AG10803 (cell line): ENCODE measurements at regions not wholly inside any gene's neighbourhood (a gene's known extent, or its start where the extent isn't known, plus 50 kb on each side); places are given as distances from the start of the nearest gene placed in this dataset.

Experiments
- DNase-seq: peaks from one replicate; pipeline ENCODE4 v3.0.0; 2010; ENCODE audit warnings: low read depth
- H3K4me3 ChIP-seq: 2 replicates; pipeline ENCODE4 v1.5.1; 2011; ENCODE audit warnings: mild to moderate bottlenecking, low read length, control low read depth
- CTCF ChIP-seq: conservative IDR thresholded peaks from 2 replicates; pipeline ENCODE4 v1.5.1; 2011; ENCODE audit warnings: mild to moderate bottlenecking, low read length, control low read depth, inconsistent platforms

GRCh38 chr10:14439451-14440259 lies 108.9 kb upstream of the FRMD4A start:
- H3K4me3 ChIP-seq = no peak overlapping the region
- DNase-seq = peak; percentile 61
- TF ChIP-seq CTCF = 0 out of 2 replicates have a peak, but pooled peaks have one; percentile 4

GRCh38 chr10:14438576-14438975 lies 107.9 kb upstream of the FRMD4A start:
- DNase-seq = peak; percentile 30
- no peak for TF ChIP-seq CTCF
- H3K4me3 ChIP-seq = no peak overlapping the region

GRCh38 chr10:14438057-14438456 lies 107.3 kb upstream of the FRMD4A start:
- H3K4me3 ChIP-seq = no peak overlapping the region
- no peak for DNase-seq
- no peak for TF ChIP-seq CTCF

GRCh38 chr10:14435976-14436632 lies 105.4 kb upstream of the FRMD4A start:
- no peak for TF ChIP-seq CTCF
- no peak for DNase-seq

GRCh38 chr10:14433147-14433546 lies 102.4 kb upstream of the FRMD4A start:
- no peak overlapping the region for H3K4me3 ChIP-seq
- DNase-seq = no peak
- no peak for TF ChIP-seq CTCF

More at GRCh38 chr10:14435976-14436632, 105.4 kb upstream of the FRMD4A start:
- no peak overlapping the region for H3K4me3 ChIP-seq

GRCh38 chr10:14431868-14432267 lies 101.1 kb upstream of the FRMD4A start:
- no peak for DNase-seq
- H3K4me3 ChIP-seq = no peak overlapping the region
- TF ChIP-seq CTCF = no peak

- no peak overlapping the region for H3K4me3 ChIP-seq
- no peak for DNase-seq
- no peak for TF ChIP-seq CTCF
These were observed 98.4 kb upstream of the FRMD4A start for GRCh38 chr10:14429043-14429700.
